GM21576 (cell line): ENCODE measurements at regions not wholly inside any gene's neighbourhood (a gene's known extent, or its start where the extent isn't known, plus 50 kb on each side); places are given as distances from the start of the nearest gene placed in this dataset.

Source experiments
- ATAC-seq: cut with Tn5 transposase; IDR thresholded peaks from one replicate; pipeline ENCODE4 v1.9.1; 2021; ENCODE audit warnings: mild to moderate bottlenecking, moderate library complexity; ENCODE audit not compliant: unreplicated experiment

GRCh38 chr18:78739882-78740677 is 239.5 kb upstream of the SALL3 start:
- ATAC-seq, result no peak

- no peak for ATAC-seq
Observed at GRCh38 chr18:78740876-78741275, 238.7 kb upstream of the SALL3 start.

DNA sequence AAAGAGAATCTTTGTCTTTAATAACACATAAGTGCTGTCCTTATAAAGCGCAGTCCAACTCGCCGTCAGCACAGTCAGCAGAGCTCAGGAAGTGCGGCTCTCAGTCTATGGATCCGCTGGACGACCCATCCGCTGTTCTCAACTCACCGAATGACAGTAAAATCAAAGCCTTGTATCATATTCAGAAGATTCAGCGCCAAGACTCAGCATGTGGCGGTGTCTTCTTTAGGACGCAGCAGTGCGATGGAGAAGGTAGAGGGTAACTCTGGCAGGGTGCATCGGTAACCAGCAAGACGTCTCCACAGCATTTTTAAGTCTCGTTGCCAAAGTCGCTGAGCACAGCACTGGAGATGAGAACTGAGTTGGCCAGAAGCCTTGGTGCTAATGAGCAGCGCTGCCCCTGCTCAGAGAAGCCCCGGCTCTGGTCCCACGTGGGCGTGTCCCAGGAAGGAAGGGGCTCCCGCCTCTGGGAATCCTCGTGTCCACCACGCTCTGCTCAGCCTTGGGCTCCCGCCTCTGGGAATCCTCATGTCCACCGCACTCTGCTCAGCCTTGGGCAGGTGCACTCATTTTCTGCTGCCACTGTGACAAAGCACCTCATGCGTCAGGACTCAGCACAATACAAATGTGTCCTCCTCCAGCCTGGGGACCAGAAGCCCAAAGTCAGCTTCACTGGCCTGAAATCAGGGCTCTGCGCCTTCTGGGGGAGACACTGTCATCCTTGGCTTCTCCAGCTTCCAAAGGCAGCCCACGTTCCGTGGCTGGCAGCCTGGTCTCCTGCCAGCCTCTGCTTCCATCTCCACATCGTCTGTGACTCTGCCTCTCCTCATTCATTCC is 238.0 kb upstream of the SALL3 start:
- no peak for ATAC-seq

DNA sequence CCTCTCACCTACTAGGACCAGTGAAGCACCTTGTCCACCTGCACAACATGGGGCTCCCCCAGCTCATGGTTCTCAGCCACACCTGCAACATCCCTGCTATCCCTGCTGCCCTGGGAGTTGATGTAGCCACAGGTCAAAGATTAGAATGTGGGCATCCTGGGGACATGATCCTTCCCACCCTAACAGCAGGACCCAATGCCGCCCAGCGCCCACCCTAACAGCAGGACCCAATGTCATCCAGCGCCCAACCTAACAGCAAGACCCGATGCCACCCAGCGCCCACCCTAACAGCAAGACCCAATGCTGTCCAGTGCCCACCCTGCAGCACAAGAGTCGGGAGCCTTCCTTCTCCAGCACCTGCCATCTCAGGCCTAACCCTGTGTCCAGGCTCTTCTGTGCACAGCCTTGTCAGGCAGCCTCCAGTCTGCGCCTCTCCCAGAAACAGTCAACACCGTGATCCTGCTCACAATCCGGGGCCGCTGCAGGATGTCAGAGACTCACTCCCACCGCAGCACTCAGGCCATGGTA is 237.3 kb upstream of the SALL3 start:
- ATAC-seq, result no peak

GRCh38 chr18:78743078-78743477 is 236.5 kb upstream of the SALL3 start:
- no peak for ATAC-seq

DNA sequence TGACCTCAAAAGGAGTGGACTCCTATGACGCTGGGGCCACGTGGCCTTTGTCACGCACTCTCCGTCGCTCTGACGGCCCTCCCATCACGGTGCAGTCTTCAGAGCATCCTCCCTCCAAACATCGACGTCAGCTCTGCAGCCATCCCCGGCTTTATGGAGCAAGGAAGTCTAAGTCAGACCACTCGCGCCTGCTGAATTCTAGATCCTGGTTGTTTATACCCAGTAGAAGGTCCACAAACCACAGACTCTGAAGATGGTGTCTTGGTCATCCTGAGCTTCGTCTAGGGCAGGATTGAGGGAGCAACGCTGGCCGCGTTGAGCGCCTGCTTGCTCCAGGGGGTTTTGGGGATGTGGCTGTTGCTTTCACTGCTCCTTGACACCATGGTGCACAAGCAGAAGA is 228.0 kb upstream of the SALL3 start:
- ATAC-seq, result no peak

DNA sequence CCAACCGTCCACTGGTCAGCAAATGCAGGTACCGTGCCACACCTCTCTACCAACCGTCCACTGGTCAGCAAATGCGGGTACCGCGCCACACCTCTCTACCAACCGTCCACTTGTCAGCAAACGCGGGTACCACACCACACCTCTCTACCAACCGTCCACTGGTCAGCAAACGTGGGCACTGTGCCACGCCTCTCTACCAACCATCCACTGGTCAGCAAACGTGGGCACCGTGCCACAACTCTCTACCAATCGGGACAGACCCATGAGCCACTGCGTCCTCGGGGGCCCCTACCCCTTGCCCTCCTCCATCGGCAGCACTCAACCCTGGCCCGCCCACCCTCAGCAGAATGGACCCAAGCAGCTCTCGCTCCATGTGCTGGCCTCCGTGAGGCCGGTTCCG is 226.4 kb upstream of the SALL3 start:
- ATAC-seq, result no peak

GRCh38 chr18:78754311-78755043 is 225.1 kb upstream of the SALL3 start:
- no peak for ATAC-seq

DNA sequence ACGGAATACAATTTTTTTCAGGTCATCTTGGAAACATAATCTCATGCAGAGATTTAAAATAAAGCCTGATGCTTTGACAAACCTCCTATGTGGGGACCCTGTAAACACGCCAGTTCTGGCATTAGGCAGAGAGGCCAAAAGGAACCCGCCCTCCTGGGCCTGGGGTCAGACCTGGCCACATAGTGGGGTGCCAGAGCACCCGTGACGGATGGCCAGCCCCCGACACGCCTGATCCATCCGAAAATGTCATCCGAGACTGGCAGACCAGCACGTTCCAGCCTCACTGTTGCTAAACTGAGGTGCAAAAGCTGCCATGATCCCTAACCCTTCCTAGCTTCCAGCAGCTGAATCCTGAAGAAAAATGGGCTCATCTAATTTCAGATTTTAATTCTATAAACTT is 222.6 kb upstream of the SALL3 start:
- ATAC-seq, result no peak

- no peak for ATAC-seq
Observed at GRCh38 chr18:78758496-78758895, 221.1 kb upstream of the SALL3 start.

DNA sequence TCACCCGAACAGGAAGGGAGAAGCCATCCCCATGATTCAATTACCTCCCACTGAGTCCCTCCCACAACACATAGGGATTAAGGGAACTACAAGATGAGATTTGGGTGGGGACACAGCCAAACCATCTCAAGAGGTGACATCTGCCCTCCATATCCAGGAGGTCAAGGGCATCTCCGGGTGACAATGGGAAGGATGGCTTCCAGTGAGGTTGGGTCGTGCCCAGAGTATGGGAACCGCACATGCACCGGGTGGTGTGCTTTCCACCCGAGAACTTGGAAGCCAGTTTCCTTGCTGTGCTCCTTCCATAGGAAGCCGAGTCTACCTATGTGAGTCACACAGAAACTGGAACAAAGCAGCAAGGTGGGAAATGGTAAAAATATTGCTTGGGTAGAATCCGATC is 216.9 kb upstream of the SALL3 start:
- no peak for ATAC-seq

DNA sequence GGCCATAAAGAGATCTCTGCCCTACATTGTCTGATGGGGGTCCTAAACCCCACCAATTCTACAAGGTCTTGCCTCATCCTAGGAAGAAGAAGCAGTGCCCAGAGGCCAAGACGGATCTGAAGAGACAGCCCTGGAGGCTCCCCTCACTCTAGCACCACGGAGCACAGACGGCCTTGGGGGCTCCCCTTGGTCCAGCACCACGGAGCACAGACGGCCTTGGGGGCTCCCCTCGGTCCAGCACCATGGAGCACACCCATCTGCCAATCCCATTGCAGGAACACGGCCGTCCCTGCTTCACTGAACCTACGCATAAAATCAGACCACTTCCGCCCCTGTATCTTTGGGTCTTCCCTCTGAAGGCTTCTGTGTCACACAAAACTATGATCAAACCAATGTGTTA is 215.1 kb upstream of the SALL3 start:
- no peak for ATAC-seq

DNA sequence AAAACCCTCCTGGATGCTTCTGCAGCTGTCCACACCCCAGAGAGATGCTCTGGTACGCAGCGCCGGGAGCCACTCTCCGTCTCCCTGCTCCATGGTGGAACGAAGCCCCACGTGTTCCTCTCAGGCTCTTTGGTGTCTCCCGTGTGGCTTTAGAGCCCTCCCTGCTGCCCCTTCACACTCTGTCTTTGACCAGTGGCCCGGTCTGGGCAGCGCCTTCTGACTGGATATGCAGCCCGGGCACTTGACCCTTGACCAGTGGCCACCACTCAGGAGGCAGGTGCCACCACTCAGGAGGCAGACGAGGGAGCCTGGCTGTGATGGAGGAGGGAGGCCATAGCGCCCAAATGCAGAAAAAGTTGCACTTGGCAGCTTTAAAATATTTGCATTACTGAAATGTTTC is 214.5 kb upstream of the SALL3 start:
- no peak for ATAC-seq

GRCh38 chr18:78765637-78766281 is 213.9 kb upstream of the SALL3 start:
- no peak for ATAC-seq

DNA sequence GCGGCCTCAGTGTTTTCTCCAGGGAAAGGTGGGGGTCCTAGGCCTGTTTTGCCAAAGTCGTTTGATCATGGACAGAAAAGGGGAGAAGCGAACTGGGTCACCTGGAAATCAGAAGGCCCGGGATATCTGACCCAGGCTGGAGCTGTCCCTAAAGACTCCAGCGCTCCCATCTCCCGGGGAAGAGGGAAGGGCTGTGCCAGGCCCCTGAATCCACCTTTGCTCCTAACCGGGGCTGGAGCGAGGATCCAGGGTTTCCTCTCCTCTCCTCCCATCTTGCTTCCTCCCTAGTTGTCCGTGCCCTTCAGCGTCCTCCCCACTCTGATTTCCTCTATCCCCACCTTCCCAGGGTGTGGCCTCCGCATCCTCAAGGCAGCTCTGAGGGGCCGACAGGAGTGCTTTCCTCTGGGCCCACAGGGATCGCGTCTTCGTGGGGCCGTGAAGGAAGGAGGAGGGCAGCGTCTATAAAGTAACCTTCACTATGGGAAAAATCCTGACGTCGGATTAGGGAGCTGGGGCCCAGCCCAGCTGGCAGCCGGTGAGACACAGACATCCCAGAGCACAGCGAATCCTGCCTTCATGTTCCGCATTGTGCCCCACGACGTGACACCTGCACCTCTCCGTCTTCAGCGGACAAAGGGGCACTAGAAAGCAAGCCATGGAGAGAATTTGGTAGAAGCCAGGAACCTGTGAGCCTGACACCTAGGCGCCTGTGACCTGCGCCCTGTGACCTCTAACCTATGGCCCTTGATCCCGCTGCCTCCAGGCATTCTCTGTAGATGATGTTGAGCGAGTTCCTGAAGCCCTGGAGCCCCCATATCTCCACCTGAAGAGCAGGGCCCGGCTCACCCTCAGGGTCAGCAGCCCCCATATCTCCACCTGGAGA is 212.7 kb upstream of the SALL3 start:
- ATAC-seq, result no peak

GRCh38 chr18:78767648-78768071 is 212.0 kb upstream of the SALL3 start:
- no peak for ATAC-seq

GRCh38 chr18:78768221-78768620 is 211.4 kb upstream of the SALL3 start:
- no peak for ATAC-seq

DNA sequence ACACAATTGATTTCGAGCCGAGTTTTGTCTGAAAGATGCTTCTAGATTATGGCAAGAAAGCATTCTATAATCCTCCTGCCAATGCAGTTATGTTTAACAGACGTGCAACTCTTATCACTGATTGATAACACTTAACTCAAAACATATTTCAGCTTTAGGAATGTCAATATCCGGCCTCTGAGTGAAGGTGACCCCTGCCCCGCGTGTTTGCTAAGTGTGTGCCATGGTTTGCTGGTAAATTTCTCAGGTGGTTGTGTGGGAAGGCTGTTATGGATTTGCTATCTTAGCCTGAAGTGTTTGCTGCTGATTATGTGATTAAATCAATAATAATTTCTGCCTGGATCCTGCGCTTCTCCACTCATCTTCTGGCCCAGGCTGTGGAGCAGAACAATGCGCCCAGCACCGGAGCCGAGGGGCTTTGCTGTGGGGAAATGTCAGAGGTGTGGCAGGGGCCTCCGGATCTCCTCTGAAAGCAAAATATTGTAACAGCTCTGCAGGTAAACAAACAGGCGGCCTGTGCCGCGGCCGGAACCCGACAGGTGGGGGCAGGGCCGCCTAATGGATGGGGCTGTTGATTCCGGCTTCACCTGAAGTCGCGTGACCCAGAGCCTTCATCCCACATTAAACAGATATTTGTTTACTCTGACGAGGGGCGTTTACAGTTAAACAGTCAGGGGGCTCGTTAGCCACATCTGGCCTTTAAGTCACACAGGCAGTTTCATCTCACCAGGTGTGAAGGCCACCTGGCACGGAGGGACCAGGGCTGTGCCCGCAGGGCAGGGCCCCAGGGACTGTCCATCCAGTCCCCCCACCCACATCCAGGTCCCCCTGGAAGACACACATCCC is 210.7 kb upstream of the SALL3 start:
- no peak for ATAC-seq
